WTC11 (cell line): ENCODE measurements at regions not wholly inside any gene's neighbourhood (a gene's known extent, or its start where the extent isn't known, plus 50 kb on each side); places are given as distances from the start of the nearest gene placed in this dataset.

Experiments
- ATAC-seq: fragments of 200-7000 bp; cut with Tn5 transposase; 2 replicates; pipeline ENCODE4 v1.10.0; 2021; ENCODE audit warnings: mild to moderate bottlenecking, moderate library complexity
- CTCF ChIA-PET: fragments of 300-600 bp; sonication (Branson Sonifier 250); formaldehyde crosslinking; loops from one replicate; lab custom pipeline; 2021; ENCODE audit warnings: antibody characterized with exemption; lab: Charles Lee
- POLR2A ChIA-PET: fragments of 350-600 bp; sonication (Branson Sonifier 250); formaldehyde crosslinking; loops from one replicate; lab custom pipeline; 2021; ENCODE audit warnings: antibody characterized with exemption; lab: Charles Lee
- DNase-seq: peaks from one replicate; pipeline ENCODE4 v3.0.0; 2021; ENCODE audit warnings: low spot score
- H3K27ac Mint-ChIP-seq: 2 replicates; pipeline ENCODE4 v1.8.0; 2021; ENCODE audit warnings: mixed read lengths
- H3K27me3 Mint-ChIP-seq: 2 replicates; pipeline ENCODE4 v1.8.0; 2021; ENCODE audit warnings: low read depth, mild to moderate bottlenecking, moderate library complexity, mixed read lengths
- H3K36me3 Mint-ChIP-seq: 2 replicates; pipeline ENCODE4 v1.8.0; 2021; ENCODE audit warnings: mixed read lengths
- H3K4me1 Mint-ChIP-seq: 2 replicates; pipeline ENCODE4 v1.8.0; 2022; ENCODE audit warnings: mixed read lengths
- H3K4me3 Mint-ChIP-seq: 2 replicates; pipeline ENCODE4 v1.8.0; 2021; ENCODE audit warnings: mild to moderate bottlenecking, moderate library complexity, mixed read lengths
- H3K9me3 Mint-ChIP-seq: 2 replicates; pipeline ENCODE4 v1.8.0; 2021; ENCODE audit warnings: mixed read lengths
- ATF2 ChIP-seq: sonication (generic); formaldehyde crosslinking; IDR thresholded peaks from 2 replicates; pipeline ENCODE4 v1.8.1; 2022; ENCODE audit warnings: low read depth, missing genetic modification reagents, borderline replicate concordance
- ELF4 ChIP-seq: sonication (generic); formaldehyde crosslinking; IDR thresholded peaks from 2 replicates; pipeline ENCODE4 v1.8.1; 2022; ENCODE audit warnings: low read depth, mild to moderate bottlenecking, moderate library complexity, missing genetic modification reagents
- GABPB1 ChIP-seq: sonication (generic); formaldehyde crosslinking; IDR thresholded peaks from 2 replicates; pipeline ENCODE4 v1.8.1; 2023; ENCODE audit warnings: mild to moderate bottlenecking, missing genetic modification reagents
- GRHL2 ChIP-seq: fragments of 250-450 bp; sonication (Bioruptor Pico); IDR thresholded peaks from 2 replicates; pipeline ENCODE4 v1.8.0; 2022; ENCODE audit warnings: mild to moderate bottlenecking, moderate library complexity; ENCODE audit not compliant: insufficient replicate concordance, severe bottlenecking
- JAZF1 ChIP-seq: fragments of 250-450 bp; sonication (Bioruptor Pico); IDR thresholded peaks from 2 replicates; pipeline ENCODE4 v1.9.0; 2021; ENCODE audit warnings: moderate library complexity, mild to moderate bottlenecking, inconsistent platforms
- OVOL2 ChIP-seq: fragments of 250-450 bp; sonication (Bioruptor Pico); IDR thresholded peaks from 2 replicates; pipeline ENCODE4 v1.9.0; 2021; ENCODE audit warnings: mild to moderate bottlenecking, borderline replicate concordance
- TEAD1 ChIP-seq: sonication (generic); formaldehyde crosslinking; IDR thresholded peaks from 2 replicates; pipeline ENCODE4 v1.8.0; 2022; ENCODE audit warnings: mild to moderate bottlenecking, missing genetic modification reagents
- TEAD4 ChIP-seq: sonication (generic); formaldehyde crosslinking; IDR thresholded peaks from 2 replicates; pipeline ENCODE4 v1.8.0; 2022; ENCODE audit warnings: mild to moderate bottlenecking, missing genetic modification reagents
- TP53 ChIP-seq: sonication (generic); formaldehyde crosslinking; IDR thresholded peaks from 2 replicates; pipeline ENCODE4 v1.8.1; 2023; ENCODE audit warnings: mild to moderate bottlenecking, missing genetic modification reagents
- ZBTB43 ChIP-seq: sonication (generic); formaldehyde crosslinking; IDR thresholded peaks from 2 replicates; pipeline ENCODE4 v1.8.1; 2023; ENCODE audit warnings: mild to moderate bottlenecking, missing genetic modification reagents
- ZNF232 ChIP-seq: sonication (generic); formaldehyde crosslinking; IDR thresholded peaks from 2 replicates; pipeline ENCODE4 v1.8.0; 2022; ENCODE audit warnings: mild to moderate bottlenecking, missing genetic modification reagents
- ZNF396 ChIP-seq: fragments of 250-450 bp; sonication (Bioruptor Pico); IDR thresholded peaks from 2 replicates; pipeline ENCODE4 v1.8.0; 2021; ENCODE audit warnings: mild to moderate bottlenecking, moderate library complexity, borderline replicate concordance
- TF ChIP-seq, protein P1 (sequence below): sonication (generic); formaldehyde crosslinking; IDR thresholded peaks from 2 replicates; pipeline ENCODE4 v1.8.0; 2022; ENCODE audit warnings: missing genetic modification reagents
- TF ChIP-seq, protein P2 (sequence below): sonication (generic); formaldehyde crosslinking; IDR thresholded peaks from 2 replicates; pipeline ENCODE4 v1.8.1; 2023; ENCODE audit warnings: mild to moderate bottlenecking, missing genetic modification reagents, borderline replicate concordance
- TF ChIP-seq, protein P3 (sequence below): sonication (generic); formaldehyde crosslinking; IDR thresholded peaks from 2 replicates; pipeline ENCODE4 v1.8.0; 2023; ENCODE audit warnings: missing genetic modification reagents

DNA sequence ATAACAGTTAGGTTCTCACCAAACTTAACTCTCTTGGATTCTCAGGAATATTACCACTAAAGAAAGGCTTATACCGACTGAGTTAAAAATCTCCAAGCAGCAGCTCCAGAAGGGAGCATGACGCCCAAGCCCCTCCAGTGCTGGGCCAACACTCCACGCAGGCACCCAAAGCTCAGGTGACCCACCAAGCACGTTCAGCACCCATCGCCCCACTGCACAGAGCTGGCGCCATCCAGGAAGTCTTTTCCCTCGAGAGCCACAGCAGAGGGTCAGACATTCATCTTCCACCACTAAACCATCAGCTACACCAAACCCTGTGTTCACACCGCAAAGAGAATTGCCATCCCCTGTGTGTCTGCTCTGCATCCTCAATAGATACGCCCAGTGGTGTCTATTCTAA is 65.7 kb downstream of the SOX1 start:
- peaks cover 9% of the 10 kb centered on the region; the same call in 1 of the 2 replicates for H3K27me3 Mint-ChIP-seq
- DNase-seq (no peak), ATAC-seq (no peak)
- CTCF ChIA-PET = no interaction called here
- no peaks in the 10 kb centered on the region for H3K36me3 Mint-ChIP-seq
- no peaks in the 10 kb centered on the region for H3K4me1 Mint-ChIP-seq
- no peak for TF ChIP-seq ATF2 (CRISPR knock-in tag)
- POLR2A ChIA-PET = no interaction called here
- no peak overlapping the region for H3K27ac Mint-ChIP-seq
- no peak overlapping the region for H3K4me3 Mint-ChIP-seq
- no peaks in the 10 kb centered on the region for H3K9me3 Mint-ChIP-seq

GRCh38 chr13:112133499-112134390 is 66.8 kb downstream of the SOX1 start:
- Mint-ChIP-seq H3K27ac (no peak overlapping the region), H3K4me1 (no peaks in the 10 kb centered on the region), H3K27me3 (peaks cover 3% of the 10 kb centered on the region; the same call in 1 of the 2 replicates), H3K9me3 (no peaks in the 10 kb centered on the region), H3K4me3 (no peak overlapping the region), H3K36me3 (no peaks in the 10 kb centered on the region)
- POLR2A ChIA-PET = no interaction called here
- TF ChIP-seq TP53 (no peak), ZNF396 (CRISPR knock-in tag) (no peak)
- DNase-seq (no peak), ATAC-seq (no peak)
- CTCF ChIA-PET = no interaction called here

- Mint-ChIP-seq H3K27me3 (peaks cover 3% of the 10 kb centered on the region; the same call in 1 of the 2 replicates), H3K36me3 (no peaks in the 10 kb centered on the region), H3K9me3 (no peaks in the 10 kb centered on the region), H3K27ac (no peak overlapping the region), H3K4me1 (no peaks in the 10 kb centered on the region), H3K4me3 (no peak overlapping the region)
- no peak for TF ChIP-seq ZNF232 (CRISPR knock-in tag)
- TF ChIP-seq, protein P1, sequence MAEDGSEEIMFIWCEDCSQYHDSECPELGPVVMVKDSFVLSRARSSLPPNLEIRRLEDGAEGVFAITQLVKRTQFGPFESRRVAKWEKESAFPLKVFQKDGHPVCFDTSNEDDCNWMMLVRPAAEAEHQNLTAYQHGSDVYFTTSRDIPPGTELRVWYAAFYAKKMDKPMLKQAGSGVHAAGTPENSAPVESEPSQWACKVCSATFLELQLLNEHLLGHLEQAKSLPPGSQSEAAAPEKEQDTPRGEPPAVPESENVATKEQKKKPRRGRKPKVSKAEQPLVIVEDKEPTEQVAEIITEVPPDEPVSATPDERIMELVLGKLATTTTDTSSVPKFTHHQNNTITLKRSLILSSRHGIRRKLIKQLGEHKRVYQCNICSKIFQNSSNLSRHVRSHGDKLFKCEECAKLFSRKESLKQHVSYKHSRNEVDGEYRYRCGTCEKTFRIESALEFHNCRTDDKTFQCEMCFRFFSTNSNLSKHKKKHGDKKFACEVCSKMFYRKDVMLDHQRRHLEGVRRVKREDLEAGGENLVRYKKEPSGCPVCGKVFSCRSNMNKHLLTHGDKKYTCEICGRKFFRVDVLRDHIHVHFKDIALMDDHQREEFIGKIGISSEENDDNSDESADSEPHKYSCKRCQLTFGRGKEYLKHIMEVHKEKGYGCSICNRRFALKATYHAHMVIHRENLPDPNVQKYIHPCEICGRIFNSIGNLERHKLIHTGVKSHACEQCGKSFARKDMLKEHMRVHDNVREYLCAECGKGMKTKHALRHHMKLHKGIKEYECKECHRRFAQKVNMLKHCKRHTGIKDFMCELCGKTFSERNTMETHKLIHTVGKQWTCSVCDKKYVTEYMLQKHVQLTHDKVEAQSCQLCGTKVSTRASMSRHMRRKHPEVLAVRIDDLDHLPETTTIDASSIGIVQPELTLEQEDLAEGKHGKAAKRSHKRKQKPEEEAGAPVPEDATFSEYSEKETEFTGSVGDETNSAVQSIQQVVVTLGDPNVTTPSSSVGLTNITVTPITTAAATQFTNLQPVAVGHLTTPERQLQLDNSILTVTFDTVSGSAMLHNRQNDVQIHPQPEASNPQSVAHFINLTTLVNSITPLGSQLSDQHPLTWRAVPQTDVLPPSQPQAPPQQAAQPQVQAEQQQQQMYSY (CRISPR knock-in tag) = no peak
- ChIA-PET POLR2A (no interaction called here), CTCF (no interaction called here)
- ATAC-seq (no peak), DNase-seq (no peak)
These were observed 67.6 kb downstream of the SOX1 start for GRCh38 chr13:112134391-112135075.

DNA sequence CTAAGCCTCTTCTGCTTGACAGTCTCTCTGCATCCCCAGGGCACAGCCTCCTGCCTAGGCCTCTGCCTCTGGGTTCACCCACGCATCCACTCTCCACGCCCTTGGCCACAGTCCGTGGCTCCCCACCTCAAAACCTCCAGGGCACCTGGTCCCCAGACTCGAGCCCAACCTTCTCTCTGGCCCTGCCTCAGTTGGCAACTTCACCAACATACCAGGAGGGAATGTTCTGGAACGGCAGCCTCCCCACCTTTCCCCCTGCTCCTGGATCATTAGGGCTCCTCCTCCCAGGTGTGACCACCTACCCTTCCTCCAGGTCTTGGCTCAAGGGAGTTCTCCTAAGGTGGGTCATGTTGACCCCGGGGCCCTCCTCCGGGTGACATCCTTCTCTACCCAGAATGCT is 69.1 kb downstream of the SOX1 start:
- ChIA-PET CTCF (no interaction called here), POLR2A (no interaction called here)
- H3K27me3 Mint-ChIP-seq = peaks cover 3% of the 10 kb centered on the region; the same call in 1 of the 2 replicates
- H3K4me3 Mint-ChIP-seq = no peak overlapping the region
- ATAC-seq (no peak), DNase-seq (no peak)
- no peaks in the 10 kb centered on the region for H3K4me1 Mint-ChIP-seq
- no peak overlapping the region for H3K27ac Mint-ChIP-seq
- no peaks in the 10 kb centered on the region for H3K9me3 Mint-ChIP-seq
- H3K36me3 Mint-ChIP-seq = no peaks in the 10 kb centered on the region
- TF ChIP-seq ELF4 (no peak), TEAD4 (no peak), JAZF1 (CRISPR knock-in tag) (no peak), GABPB1 (no peak), OVOL2 (no peak), ZBTB43 (CRISPR knock-in tag) (no peak), GRHL2 (CRISPR knock-in tag) (no peak), TEAD1 (no peak)
- TF ChIP-seq, protein P2, sequence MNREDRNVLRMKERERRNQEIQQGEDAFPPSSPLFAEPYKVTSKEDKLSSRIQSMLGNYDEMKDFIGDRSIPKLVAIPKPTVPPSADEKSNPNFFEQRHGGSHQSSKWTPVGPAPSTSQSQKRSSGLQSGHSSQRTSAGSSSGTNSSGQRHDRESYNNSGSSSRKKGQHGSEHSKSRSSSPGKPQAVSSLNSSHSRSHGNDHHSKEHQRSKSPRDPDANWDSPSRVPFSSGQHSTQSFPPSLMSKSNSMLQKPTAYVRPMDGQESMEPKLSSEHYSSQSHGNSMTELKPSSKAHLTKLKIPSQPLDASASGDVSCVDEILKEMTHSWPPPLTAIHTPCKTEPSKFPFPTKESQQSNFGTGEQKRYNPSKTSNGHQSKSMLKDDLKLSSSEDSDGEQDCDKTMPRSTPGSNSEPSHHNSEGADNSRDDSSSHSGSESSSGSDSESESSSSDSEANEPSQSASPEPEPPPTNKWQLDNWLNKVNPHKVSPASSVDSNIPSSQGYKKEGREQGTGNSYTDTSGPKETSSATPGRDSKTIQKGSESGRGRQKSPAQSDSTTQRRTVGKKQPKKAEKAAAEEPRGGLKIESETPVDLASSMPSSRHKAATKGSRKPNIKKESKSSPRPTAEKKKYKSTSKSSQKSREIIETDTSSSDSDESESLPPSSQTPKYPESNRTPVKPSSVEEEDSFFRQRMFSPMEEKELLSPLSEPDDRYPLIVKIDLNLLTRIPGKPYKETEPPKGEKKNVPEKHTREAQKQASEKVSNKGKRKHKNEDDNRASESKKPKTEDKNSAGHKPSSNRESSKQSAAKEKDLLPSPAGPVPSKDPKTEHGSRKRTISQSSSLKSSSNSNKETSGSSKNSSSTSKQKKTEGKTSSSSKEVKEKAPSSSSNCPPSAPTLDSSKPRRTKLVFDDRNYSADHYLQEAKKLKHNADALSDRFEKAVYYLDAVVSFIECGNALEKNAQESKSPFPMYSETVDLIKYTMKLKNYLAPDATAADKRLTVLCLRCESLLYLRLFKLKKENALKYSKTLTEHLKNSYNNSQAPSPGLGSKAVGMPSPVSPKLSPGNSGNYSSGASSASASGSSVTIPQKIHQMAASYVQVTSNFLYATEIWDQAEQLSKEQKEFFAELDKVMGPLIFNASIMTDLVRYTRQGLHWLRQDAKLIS (CRISPR knock-in tag) = no peak
- TF ChIP-seq, protein P3, sequence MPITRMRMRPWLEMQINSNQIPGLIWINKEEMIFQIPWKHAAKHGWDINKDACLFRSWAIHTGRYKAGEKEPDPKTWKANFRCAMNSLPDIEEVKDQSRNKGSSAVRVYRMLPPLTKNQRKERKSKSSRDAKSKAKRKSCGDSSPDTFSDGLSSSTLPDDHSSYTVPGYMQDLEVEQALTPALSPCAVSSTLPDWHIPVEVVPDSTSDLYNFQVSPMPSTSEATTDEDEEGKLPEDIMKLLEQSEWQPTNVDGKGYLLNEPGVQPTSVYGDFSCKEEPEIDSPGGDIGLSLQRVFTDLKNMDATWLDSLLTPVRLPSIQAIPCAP (CRISPR knock-in tag) = no peak
